ENCODE measurements at regions not wholly inside any gene's neighbourhood (a gene's known extent, or its start where the extent isn't known, plus 50 kb on each side); places are given as distances from the start of the nearest gene placed in this dataset.
"Not testable (repeated sequence)": the region's sequence is repeated elsewhere in the genome, so short reads cannot be mapped to it uniquely, and the experiment has no call there.

DNA sequence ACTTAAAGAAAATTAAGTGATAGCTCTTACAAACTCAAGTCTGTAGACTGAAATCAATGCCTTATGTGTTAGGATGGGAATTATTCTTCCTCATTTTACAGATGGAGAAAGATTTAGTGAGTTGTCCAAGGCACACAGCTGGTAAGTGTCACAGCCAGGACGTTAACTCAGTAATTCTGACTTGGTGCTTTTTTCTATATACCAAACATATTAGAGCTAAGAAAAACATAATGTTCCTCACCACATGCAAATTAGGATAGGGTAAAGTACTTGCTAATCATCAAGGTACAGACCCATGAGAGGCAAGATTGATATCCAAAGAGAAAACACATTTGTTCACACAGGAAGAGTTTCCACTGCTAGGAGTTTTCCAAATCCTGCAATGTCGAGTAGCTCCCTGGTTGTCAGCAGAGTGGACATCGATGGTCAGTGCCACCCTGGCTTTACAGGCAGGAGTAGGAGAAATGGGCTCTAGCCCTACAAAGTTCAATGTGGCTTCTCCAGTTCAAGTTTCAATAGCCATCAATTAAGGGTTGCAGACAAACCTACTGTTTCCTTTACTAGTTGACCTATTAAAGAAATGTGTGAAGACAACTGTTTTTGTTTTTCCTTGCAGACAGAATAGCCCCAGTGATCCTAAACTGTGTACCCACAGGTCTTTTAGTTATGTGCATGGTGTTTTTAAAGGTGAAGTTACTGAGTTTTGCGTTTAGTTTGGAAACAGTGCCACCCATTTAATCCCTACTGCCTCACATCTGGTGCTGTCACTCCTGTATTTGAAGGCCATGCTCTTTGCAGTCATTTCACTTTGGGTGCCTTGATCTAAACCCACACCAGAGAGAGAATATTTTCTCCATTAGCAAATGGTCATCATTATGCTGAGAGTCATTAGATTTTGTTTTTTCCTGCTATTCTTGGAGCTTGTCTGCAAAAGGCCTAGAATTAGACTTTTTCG is 460.8 kb upstream of the SMARCA2 start:
- no peak for DNase-seq (ENCODE audit: low read depth)

DNA sequence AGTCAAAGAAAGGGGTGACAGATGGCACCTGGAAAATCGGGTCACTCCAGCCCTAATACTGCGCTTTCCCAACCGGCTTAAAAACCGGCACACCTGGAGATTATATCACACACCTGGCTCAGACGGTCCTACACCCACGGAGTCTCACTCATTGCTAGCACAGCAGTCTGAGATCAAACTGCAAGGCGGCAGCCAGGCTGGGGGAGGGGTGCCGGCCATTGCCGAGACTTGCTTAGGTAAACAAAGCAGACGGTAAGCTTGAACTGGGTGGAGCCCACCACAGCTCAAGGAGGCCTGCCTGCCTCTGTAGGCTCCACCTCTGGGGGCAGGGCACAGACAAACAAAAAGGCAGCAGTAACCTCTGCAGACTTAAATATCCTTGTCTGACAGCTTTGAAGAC is 456.5 kb upstream of the SMARCA2 start:
- not testable (repeated sequence) for DNase-seq (ENCODE audit: low read depth)

DNA sequence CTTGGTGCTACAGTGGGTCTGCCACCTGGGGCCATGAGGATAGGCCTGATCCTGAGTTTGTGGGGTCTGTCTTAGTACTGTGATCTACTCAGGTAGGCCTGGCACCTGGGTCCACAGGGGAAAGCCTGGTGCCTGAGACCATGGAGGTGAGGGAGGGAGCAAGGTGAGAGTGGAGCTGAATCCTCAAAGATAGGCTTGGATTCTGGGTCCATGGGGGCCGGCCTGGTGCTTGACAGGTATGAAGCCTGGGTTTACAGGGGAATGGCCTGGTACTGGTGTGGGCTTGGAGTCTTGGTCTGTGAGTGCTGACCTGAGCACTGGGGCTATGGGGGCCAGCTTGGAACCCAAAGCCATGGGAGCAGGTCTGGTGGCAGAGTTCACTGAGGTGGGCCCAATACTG is 439.2 kb upstream of the SMARCA2 start:
- DNase-seq (ENCODE audit: low read depth) = no peak

DNA sequence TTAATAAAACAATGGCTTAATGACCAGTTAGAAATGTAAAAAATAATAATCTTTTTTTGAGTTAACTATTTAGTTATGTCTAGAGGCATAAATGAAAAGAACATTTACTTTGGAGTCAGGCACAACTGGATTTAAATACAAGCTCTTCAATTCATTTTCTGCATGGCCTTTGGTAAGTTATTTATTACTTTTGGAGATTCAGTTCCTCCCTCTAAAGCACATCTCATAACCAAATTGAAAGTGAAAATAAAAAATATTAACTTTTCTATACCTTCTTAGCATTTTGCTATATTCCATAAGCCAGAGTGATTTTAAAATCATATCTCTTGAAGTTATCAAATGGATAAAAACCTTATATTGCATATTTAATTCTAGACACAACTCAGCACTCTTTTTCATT is 434.9 kb upstream of the SMARCA2 start:
- DNase-seq (ENCODE audit: low read depth) = no peak

DNA sequence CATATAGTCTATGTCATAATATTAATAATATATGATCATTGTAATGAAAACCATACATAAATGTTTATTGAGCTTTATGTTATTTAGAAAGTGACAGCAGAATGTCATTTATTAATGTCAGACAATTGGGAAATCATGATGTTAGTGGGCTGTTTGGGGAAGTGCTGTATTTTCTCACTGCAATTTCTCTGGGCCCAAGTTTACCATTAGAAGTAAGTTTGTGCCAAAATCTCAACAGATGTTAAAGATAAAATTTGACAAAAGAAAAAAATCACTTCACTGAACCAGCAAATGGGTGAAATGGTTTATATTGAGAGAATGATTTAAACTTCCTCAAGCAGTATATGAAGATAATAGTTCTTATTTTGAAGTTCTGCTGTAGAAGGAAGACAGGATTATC is 433.2 kb upstream of the SMARCA2 start:
- DNase-seq (ENCODE audit: low read depth) = no peak

DNA sequence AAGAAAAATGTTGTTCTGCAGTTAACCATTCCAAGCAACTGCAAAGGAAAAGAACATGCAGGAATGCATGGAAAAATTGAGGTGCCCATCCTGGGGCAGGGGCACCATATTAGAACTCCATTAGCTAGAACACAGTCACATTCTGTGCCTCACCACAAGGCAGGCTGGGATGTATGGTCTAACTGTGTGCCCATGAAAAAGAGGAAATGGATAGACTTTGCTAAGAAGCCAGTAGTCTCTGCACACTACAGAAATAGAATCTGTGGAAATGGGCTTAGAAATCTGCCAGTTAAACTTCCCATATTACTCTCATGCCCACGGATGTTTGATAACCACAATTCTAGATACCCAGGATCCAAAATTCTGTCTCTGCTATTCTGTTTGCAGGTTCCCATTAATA is 423.8 kb upstream of the SMARCA2 start:
- no peak for DNase-seq (ENCODE audit: low read depth)

DNA sequence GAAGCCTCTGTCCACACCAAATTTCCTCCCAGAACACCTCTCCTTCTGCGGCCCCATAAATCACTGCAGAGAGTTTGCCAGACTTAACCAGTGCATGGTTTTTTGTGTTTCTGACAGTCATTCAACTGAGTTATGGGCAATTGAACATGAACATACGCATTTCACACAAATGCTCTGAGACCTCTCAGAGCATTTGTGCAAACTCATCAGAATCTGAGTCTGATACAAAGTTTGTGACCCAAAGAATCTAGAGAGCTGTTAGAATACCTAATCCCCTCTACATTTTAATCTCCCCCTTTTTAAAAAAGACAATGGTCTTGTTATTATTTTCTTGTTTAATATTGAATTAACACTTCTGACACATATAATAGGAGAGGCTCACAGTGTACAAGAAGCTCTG is 416.9 kb upstream of the SMARCA2 start:
- no peak for DNase-seq (ENCODE audit: low read depth)

DNA sequence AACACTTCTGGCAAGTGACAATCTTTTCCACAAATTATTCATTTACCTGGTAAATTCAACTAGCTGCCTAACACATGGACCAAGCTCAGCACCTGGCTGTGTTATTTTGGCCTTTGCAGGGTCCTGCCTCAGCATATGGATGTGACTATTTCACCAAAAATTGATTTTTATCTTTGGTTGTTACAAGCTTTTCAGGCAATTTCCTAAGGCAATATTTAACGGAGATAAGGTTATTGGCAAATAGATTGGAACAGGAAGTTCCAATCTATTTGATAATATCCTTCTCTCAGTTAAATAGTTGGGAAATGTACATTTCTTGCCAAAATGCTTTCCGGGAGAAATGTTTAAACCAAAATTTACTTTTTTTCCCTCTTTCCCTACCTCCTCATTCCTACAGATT is 415.2 kb upstream of the SMARCA2 start:
- no peak for DNase-seq (ENCODE audit: low read depth)

DNA sequence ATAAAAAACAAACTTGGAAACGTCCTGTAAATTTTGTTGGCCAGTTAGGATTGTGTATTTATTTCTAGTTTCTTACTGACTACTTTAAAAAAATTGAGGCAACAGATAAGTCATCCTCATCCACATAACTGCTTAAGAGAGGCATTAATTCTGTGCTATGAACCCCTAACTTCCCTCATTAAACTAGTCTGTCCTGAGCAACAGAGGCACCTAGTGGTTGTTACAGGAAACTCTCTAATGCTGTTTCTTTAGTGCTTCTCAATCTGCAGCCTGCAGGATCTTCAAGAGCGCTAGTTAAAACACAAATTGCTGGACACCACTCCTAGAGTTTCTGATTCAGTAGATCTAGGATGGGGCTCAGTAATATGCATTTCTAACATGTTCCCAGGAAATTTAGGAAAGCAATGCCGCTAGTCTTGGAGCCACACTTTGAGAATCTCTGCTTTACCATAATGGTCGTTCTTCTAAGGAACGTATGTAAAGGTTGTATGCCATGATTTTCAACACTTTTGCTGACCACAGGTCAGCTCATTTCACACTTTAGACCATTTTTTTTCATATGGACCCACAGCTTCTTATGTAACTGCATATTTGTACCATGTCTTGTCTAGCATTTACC is 410.1 kb upstream of the SMARCA2 start:
- peak; percentile 12 for DNase-seq (ENCODE audit: low read depth)

DNA sequence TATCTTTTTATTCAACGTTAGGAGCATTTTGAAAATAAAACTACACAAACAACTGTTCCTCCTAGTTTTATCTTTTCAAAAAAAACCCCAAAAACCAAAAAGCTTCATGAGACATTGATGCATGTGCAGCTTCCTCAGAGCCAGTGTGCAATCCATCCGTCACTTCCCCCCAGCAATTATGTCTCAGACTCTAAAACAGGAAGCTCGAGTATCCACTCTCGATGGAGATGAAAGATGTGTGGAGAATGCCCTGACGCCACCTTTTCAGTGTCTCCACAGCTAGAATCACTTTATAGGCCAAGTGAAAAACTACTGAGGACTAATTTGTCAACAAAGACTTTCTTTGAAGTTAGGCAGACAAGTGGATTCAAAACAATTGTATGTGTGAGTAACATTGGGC is 408.9 kb upstream of the SMARCA2 start:
- no peak for DNase-seq (ENCODE audit: low read depth)

DNA sequence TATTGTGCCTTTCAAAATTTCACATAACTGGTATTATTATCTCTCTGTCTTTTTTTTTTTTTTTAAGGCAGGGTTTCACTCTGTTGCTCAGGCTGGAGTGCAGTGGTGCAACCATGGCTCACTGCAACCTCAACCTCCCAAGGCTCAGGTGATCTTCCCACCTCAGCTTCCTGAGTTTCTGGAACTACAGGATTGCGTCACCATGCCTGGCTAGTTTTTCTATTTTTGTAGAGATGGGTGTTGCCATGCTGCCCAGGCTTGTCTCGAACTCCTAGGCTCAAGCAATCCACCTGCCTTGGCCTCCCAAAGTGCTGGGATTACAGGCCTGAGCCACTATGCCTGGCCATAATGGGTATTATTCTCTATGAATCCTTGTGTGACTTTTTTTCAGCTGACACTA is 402.3 kb upstream of the SMARCA2 start:
- no peak for DNase-seq (ENCODE audit: low read depth)

DNA sequence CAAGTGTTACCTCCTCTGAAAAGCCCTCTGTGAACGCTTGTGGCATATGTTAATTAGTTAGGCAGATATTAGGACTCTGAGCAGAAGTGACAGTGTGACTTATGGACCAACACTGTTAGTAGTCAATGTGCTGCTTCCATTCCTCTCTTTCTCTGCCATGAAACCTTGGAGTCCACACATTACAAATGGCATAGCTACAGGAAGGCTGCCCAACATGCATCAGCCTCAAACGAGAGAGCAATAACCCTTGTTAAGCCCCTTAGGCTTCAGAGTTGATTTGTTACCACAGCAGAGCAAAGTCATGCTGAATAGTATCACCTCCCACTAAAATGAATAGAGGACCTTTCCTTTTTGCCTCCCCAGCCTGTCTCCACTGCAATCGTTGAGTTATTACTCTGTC is 397.7 kb upstream of the SMARCA2 start:
- no peak for DNase-seq (ENCODE audit: low read depth)

DNA sequence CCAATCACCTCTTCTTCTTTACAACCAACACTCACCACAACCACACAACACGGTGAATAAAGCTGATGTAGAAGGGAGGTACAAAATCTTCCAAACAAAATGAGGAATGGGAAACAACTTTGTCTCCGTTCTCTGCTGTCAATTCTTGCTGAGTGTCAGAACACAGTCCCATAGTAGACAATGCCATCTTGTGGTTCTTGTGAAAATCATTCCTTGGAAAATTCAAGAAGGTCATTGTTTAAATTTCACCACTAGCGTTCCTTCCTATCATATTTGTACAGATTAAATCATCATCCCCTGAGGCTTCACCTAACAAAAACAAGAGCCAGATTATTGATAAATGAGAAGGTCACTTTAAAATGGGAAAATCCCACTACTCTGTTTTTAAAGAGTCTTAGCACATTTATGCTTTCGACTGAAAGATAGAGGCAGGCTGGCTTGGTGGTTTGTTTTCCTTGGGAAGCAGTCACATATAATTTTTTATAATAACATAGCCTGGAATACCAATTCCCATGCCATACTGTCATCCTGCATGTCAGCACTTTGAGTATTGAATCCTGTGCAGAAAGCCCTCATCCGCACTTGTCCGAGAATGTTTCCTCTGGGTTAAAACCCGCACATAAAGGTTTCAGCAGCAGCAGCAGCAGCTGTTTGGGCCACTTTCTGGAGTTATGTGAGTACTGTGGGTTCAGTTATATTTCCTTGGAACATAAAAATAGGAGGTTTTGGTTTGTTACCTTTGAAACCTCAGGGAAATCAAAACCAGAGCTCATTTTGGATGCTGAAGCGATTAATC is 395.0 kb upstream of the SMARCA2 start:
- DNase-seq (ENCODE audit: low read depth) = peak; percentile 2

DNA sequence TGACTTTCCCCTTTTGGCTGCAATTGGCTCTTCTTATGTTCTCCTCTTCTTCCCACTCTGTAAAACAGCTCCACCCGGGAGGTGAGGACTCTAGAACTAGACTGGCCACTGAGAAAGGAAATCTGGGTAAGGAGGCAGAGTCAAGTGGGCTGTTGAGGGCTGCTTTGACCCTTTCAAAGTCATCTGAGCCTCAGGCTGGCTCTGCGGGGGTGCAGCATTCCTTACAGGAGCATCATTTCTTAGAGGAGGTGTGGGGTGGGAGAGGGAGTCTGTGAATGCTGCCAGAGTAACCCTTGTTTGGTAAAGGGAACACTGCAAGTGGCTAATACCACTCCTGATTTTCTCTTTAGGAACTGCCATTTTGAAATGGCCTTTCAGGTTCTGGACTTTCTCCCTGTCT is 377.7 kb upstream of the SMARCA2 start:
- DNase-seq (ENCODE audit: low read depth) = no peak

DNA sequence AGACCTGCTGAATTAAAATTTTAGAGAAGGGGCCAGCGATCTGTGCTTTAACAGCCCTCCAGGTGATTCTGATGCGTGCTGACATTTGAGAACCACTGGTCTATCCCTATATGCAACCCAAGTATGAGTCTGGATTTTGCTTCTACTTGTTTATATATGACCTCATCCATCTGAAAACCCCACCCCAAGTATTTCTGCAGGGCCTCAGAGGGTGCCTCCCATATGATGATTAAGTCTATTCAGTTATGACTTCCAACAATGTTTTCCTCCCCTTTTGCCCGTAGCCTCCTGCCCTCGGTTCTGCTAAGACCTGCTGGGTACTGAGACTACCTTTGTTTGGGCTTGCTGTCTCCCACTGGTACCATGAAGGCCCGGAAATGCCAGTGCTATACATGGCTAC is 376.0 kb upstream of the SMARCA2 start:
- DNase-seq (ENCODE audit: low read depth) = no peak

DNA sequence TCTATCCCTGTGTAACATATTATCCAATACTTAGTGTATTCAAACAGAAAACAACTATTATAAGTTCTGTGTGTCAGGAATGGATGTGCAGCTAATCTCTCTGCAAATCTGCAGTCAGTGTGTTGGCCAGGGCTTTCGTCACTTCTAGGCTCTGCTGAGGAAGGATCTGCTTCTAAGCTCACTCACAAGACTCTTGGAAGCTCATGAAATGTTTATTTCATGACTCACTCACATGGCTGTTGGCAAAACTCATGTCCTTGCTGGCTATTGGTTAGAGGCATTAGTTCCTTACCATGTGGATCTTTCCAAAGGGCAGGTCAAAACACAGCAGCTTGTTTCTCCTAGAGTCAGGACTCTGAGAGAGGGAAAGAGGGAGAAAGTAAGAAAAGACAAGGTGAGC is 367.4 kb upstream of the SMARCA2 start:
- peak; percentile 7 for DNase-seq (ENCODE audit: low read depth)

DNA sequence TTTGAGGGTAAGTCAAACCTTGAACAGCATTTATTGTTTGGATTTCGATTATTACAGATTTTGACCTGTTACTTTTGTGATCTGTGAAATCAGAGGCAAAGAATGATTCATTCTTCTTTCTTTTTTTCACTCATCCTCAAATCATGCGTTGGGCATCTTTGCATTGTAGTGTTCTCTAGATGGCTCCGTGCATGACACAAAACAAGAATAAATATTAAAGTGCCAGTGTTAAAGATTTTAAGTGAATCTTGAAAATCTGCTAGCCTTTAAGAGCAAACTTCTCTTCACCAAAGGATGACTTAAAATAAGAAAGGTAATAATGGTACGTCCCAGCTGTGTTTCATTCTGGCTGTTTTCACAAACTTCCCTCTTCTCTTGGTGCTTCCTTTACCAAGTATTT is 361.9 kb upstream of the SMARCA2 start:
- DNase-seq (ENCODE audit: low read depth) = no peak

DNA sequence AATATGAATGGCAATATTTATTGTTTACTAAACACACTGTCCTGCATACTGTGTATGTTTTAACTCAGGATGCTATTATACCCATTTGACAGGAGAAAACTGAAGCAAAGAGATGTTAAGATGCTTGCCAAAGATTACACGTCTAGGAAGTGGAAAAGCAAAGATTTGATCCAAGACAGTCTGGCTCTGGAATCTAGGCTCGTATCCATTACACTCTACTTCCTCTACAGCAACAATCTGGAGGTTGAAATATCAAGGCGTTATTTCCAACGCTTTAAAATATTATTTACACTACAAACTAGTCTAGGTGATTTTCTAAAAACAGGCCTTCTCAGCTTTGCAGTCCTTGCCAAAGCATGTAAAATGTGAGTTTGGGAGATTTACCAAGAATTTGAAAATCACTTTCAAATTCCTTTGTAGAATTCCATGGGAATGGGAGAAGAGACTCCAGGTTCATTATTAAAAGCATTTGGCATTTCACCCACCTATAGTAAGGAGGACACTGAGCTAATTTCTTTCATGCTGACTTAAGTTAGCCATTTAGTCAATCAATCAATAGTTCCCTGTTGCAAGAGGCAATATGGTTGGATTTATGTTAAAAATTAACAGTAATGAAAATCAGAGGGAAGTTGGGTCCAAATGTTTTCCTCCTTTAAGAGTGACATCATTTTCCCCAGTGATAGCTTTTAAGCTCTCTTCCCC is 356.3 kb upstream of the SMARCA2 start:
- no peak for DNase-seq (ENCODE audit: low read depth)

DNA sequence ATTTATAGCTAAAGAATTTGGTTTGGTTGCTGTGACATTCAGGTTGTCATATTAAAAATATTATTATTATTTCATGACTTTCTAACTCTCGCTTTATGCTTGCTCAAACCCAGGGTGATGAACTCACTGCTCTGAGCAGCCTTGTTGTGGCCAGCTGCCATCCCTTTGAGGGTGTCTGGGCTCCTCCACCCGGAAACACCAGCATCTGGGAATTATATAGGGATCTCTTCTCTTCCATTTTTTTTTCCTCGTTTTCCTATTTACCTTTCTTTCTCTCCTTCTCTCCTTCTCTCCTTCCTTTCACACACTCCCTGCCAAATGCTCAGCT is 355.8 kb upstream of the SMARCA2 start:
- DNase-seq (ENCODE audit: low read depth) = no peak

DNA sequence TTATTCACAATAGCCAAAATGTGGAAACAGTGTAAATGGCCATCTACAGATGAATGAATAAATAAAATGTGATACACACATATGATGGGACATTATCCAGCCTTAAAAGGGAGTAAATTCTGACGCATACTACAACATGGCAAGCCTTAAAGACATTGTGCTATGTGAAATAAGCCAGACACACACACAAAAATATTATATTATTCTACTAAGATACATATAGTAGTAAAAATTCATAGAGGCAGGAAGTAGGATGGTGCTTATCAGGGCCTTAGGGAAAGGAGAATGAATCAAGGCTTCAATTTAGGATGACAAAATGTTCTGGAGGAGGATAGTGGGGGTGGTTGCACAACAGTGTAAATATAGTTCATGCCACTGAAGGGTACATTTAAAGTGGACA is 346.7 kb upstream of the SMARCA2 start:
- DNase-seq (ENCODE audit: low read depth) = no peak

DNA sequence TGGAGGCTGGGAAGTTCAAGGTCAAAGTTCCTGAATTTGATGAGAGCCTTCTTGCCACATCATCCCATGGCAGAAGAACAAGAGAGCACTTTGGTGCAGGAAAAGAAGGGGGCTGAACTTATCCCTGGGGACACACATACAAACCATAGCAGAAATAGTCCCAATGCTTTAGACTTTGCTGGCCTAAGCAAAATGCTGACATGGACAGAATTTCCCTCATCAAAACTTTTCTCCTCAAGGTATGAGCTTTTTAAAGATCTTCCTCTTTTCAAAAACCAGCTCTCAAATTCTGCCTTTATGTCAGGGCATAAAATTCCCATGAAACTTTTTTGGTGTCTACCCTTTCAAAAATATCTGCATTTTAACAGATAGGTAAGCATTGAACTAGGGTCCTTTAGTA is 341.8 kb upstream of the SMARCA2 start:
- no peak for DNase-seq (ENCODE audit: low read depth)

DNA sequence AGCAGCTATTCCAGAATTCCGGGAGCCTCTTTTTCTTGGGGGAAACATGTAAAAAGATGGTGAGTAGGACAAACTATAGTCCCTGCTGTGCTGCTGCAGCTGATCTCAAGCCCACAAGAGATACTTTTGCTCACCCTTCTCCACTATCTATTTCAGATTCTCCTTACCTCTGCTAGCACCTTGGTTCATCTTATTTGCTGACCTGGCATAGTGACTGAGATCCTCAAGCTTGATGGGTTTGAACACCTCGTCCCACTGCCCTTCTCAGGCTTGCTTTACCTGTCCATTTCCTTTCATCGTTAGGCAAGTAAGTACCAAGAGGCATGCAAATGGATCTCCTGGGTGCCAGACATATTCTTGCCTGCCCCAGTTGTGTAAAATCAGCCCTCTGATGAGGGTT is 338.4 kb upstream of the SMARCA2 start:
- DNase-seq (ENCODE audit: low read depth) = no peak

Data from renal cortical epithelial cell (primary cell).